Ovary (tissue), 7 donors: ENCODE measurements at regions not wholly inside any gene's neighbourhood (a gene's known extent, or its start where the extent isn't known, plus 50 kb on each side); places are given as distances from the start of the nearest gene placed in this dataset.

Source experiments
- DNase-seq, 5 donors: peaks; one replicate each; pipeline ENCODE4 v3.0.0-alpha.2; 2019 to 2020
- H3K27ac ChIP-seq, 2 donors: fragments of 200-600 bp; one replicate each; pipeline versions ENCODE4 v1.5.1 to v1.8.0; 2019 to 2022
- H3K27me3 ChIP-seq: fragments of 200-600 bp; one replicate; pipeline ENCODE4 v1.8.0; 2022
- H3K36me3 ChIP-seq: fragments of 200-600 bp; sonication (generic); one replicate; pipeline ENCODE4 v1.5.1; 2019
- H3K4me1 ChIP-seq: one replicate; pipeline ENCODE4 v1.8.1; 2013; ENCODE audit warnings: mild to moderate bottlenecking, moderate library complexity; ENCODE audit not compliant: insufficient read depth
- H3K4me3 ChIP-seq: fragments of 200-600 bp; sonication (generic); one replicate; pipeline ENCODE4 v1.5.1; 2017
- H3K9me3 ChIP-seq, 2 donors: fragments of 200-600 bp in 1 of 2; sonication (generic) in 1 of 2; one replicate each; pipeline versions ENCODE4 v1.5.1 to v1.8.1; 2013 to 2019; ENCODE audit warnings: mild to moderate bottlenecking in 1 of 2, moderate library complexity in 1 of 2
- CTCF ChIP-seq, 3 donors: fragments of 450-650 bp in 2 of 3; fragments of 200-600 bp in 1 of 3; IDR thresholded peaks; one replicate each; pipeline versions ENCODE4 v1.5.1 to v1.8.0; 2016 to 2022; ENCODE audit warnings: antibody characterized with exemption in 3 of 3, mild to moderate bottlenecking in 1 of 3
- EP300 ChIP-seq: sonication (generic); formaldehyde crosslinking; IDR thresholded peaks from one replicate; pipeline ENCODE4 v1.6.1; 2017; ENCODE audit warnings: antibody characterized with exemption
- POLR2A ChIP-seq: fragments of 450-650 bp; IDR thresholded peaks from one replicate; pipeline ENCODE4 v1.6.1; 2017; ENCODE audit warnings: antibody characterized with exemption, mild to moderate bottlenecking, moderate library complexity
- WGBS, 3 donors: extraction: QIAGEN DNeasy Blood & Tissue Kit in 1 of 3; methylation state at CpG; one replicate each; pipeline versions ENCODE4 v1.1.5 to v1.1.7; 2013 to 2017; 5-methylcytosine and 5-hydroxymethylcytosine counted together
- intact Hi-C, 4 donors: fragments of 100-400 bp; cut with DNase I; formaldehyde crosslinking; loops; one replicate each; pipeline versions ENCODE4 v1.11.0 to v1.15.1; 2022 to 2023
- donor health status: DM: no; HTN: no; CAD: no; lungs with moderate emphysema.
- donor health status: DM: no; HTN: no; CAD: no.
- donor health status: Bipolar disorder and iron deficiency.
- donor health status: DM: no; HTN: no; CAD: no.
- donor health status: DM: yes; HTN: yes; CAD: no.

GRCh38 chr2:16075045-16076012, 135.0 kb downstream of the MYCN start:
- WGBS, 3 donors, result 75 to 78% (median 77%) methylated on average over 9 of the region's 9 CpGs
- Histone ChIP-seq H3K4me1 (peaks cover 5% of the 10 kb centered on the region), H3K4me3 (no peak overlapping the region), H3K27me3 (no peaks in the 10 kb centered on the region), H3K9me3 (no peaks in the 10 kb centered on the region), H3K27ac (no peak overlapping the region), H3K36me3 (no peaks in the 10 kb centered on the region)
- TF ChIP-seq CTCF (IDR thresholded peaks at IDR 0.05), result no peak
- no peak for TF ChIP-seq EP300
- intact Hi-C loops, result no loop called here
- no peak for DNase-seq

GRCh38 chr2:16073921-16074425, 133.6 kb downstream of the MYCN start:
- DNase-seq, result no peak
- Histone ChIP-seq H3K27me3 (no peaks in the 10 kb centered on the region), H3K27ac (no peak overlapping the region), H3K36me3 (no peaks in the 10 kb centered on the region), H3K4me1 (peaks cover 5% of the 10 kb centered on the region), H3K9me3 (no peaks in the 10 kb centered on the region), H3K4me3 (no peak overlapping the region)
- intact Hi-C loops, result no loop called here
- TF ChIP-seq POLR2A (no peak), CTCF (IDR thresholded peaks at IDR 0.05) (no peak), EP300 (no peak)
- 91 to 99% (median 97%) methylated on average over 9 of the region's 9 CpGs for WGBS, 3 donors

- intact Hi-C loops, result no loop called here
- H3K27ac ChIP-seq, result no peak overlapping the region
- H3K4me3 ChIP-seq, result no peak overlapping the region
- H3K4me1 ChIP-seq, result peaks cover 5% of the 10 kb centered on the region
- TF ChIP-seq EP300, result no peak
- TF ChIP-seq CTCF (IDR thresholded peaks at IDR 0.05), result no peak
- TF ChIP-seq POLR2A, result no peak
- no peak for DNase-seq
- no peaks in the 10 kb centered on the region for H3K9me3 ChIP-seq
- 92 to 96% (median 95%) methylated on average over 4 of the region's 4 CpGs for WGBS, 3 donors
- H3K27me3 ChIP-seq, result no peaks in the 10 kb centered on the region
- H3K36me3 ChIP-seq, result no peaks in the 10 kb centered on the region
Measured at GRCh38 chr2:16073471-16073870, 133.1 kb downstream of the MYCN start.

- no peak for TF ChIP-seq EP300
- TF ChIP-seq POLR2A, result no peak
- TF ChIP-seq CTCF (IDR thresholded peaks at IDR 0.05), result no peak
- H3K4me3 ChIP-seq, result no peak overlapping the region
- 94 to 95% (median 95%) methylated on average over 7 of the region's 7 CpGs for WGBS, 3 donors
- DNase-seq, result no peak
- H3K27ac ChIP-seq, result no peak overlapping the region
- H3K27me3 ChIP-seq, result no peaks in the 10 kb centered on the region
- intact Hi-C loops, result no loop called here
- H3K4me1 ChIP-seq, result peaks cover 5% of the 10 kb centered on the region
- no peaks in the 10 kb centered on the region for H3K9me3 ChIP-seq
- H3K36me3 ChIP-seq, result no peaks in the 10 kb centered on the region
Measured at GRCh38 chr2:16072638-16073290, 132.4 kb downstream of the MYCN start.
